Neural crest cell (in vitro differentiated cells): ENCODE measurements at regions not wholly inside any gene's neighbourhood (a gene's known extent, or its start where the extent isn't known, plus 50 kb on each side); places are given as distances from the start of the nearest gene placed in this dataset.

Source experiments
- DNase-seq: peaks from one replicate; pipeline ENCODE4 v3.0.0; 2021; ENCODE audit warnings: low read depth, mixed read lengths, low spot score
- H3K27ac Mint-ChIP-seq: one replicate; pipeline ENCODE4 v1.8.0; 2021; ENCODE audit warnings: mild to moderate bottlenecking, mixed read lengths; ENCODE audit not compliant: unreplicated experiment
- H3K27me3 Mint-ChIP-seq: 2 replicates; pipeline ENCODE4 v1.8.0; 2021; ENCODE audit warnings: low read depth, mild to moderate bottlenecking, mixed read lengths
- H3K36me3 Mint-ChIP-seq: 2 replicates; pipeline ENCODE4 v1.8.0; 2021; ENCODE audit warnings: low read depth, mild to moderate bottlenecking, mixed read lengths
- H3K4me1 Mint-ChIP-seq: 2 replicates; pipeline ENCODE4 v1.8.0; 2021; ENCODE audit warnings: mixed read lengths
- H3K4me3 Mint-ChIP-seq: one replicate; pipeline ENCODE4 v1.8.0; 2021; ENCODE audit warnings: mild to moderate bottlenecking, mixed read lengths
- H3K9me3 Mint-ChIP-seq: 2 replicates; pipeline ENCODE4 v1.8.0; 2021; ENCODE audit warnings: mixed read lengths
- CTCF ChIP-seq: fragments of 200-600 bp; sonication (generic); conservative IDR thresholded peaks from 2 replicates; pipeline ENCODE4 v1.5.0; 2021; ENCODE audit warnings: antibody characterized with exemption, mild to moderate bottlenecking

GRCh38 chr1:95631695-95632094, 397.7 kb downstream of the RWDD3 start:
- Mint-ChIP-seq H3K27me3 (no peaks in the 10 kb centered on the region), H3K27ac (no peak overlapping the region), H3K9me3 (peaks cover 2% of the 10 kb centered on the region), H3K4me1 (peaks cover 4% of the 10 kb centered on the region), H3K4me3 (no peak overlapping the region), H3K36me3 (no peaks in the 10 kb centered on the region)
- TF ChIP-seq CTCF = no peak
- no peak for DNase-seq

DNA sequence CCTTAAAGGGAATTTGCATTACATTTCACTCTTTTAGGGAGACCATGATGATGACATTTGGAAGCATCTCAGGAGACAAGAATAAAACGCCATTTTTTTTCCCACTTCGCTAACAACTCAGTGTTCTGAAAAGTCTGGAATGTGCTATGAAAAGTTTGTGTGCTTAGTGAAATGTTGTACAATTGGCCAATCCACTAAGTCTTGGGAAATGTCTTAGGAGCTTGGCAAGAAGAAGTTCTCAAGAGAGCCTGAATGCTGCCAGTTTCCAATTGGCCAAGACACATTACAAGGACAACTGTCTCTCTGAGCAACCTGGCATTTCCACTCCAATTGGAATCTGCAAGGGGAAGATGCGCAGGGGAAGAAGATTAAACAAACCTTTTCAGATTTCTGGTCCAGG, 401.8 kb downstream of the RWDD3 start:
- no peak for DNase-seq
- H3K4me1 Mint-ChIP-seq = peaks cover 4% of the 10 kb centered on the region
- no peaks in the 10 kb centered on the region for H3K27me3 Mint-ChIP-seq
- H3K9me3 Mint-ChIP-seq = no peaks in the 10 kb centered on the region
- no peak overlapping the region for H3K27ac Mint-ChIP-seq
- H3K36me3 Mint-ChIP-seq = no peaks in the 10 kb centered on the region
- H3K4me3 Mint-ChIP-seq = no peak overlapping the region
- TF ChIP-seq CTCF = no peak

GRCh38 chr1:95636897-95637296, 402.9 kb downstream of the RWDD3 start:
- Mint-ChIP-seq H3K27me3 (no peaks in the 10 kb centered on the region), H3K27ac (no peak overlapping the region), H3K4me3 (no peak overlapping the region), H3K4me1 (no peaks in the 10 kb centered on the region), H3K36me3 (no peaks in the 10 kb centered on the region), H3K9me3 (no peaks in the 10 kb centered on the region)
- TF ChIP-seq CTCF = no peak
- DNase-seq = no peak

DNA sequence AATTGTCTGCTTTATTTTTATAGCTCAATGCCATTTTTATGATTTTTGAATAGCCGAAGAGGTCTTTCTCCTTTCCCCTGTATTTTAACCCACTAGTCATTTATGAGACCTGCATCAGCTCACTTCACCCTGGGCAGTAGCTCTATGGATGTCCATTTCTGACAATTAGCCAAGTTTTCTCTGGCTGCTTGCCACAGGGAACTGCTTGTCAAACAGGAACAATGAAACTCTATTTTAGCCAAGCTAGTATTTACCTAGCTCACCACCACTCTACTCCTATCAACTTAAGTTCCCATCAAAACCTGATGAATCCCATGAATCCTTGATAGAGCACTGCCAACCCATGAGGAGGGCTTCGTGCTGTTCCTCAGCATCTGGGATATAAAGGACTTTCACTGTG, 406.7 kb downstream of the RWDD3 start:
- H3K27ac Mint-ChIP-seq = no peak overlapping the region
- H3K9me3 Mint-ChIP-seq = no peaks in the 10 kb centered on the region
- H3K4me1 Mint-ChIP-seq = peaks cover 6% of the 10 kb centered on the region

GRCh38 chr1:95641386-95641785, 407.4 kb downstream of the RWDD3 start:
- DNase-seq = no peak
- Mint-ChIP-seq H3K27ac (no peak overlapping the region), H3K4me1 (peaks cover 6% of the 10 kb centered on the region), H3K36me3 (no peaks in the 10 kb centered on the region), H3K27me3 (no peaks in the 10 kb centered on the region), H3K9me3 (no peaks in the 10 kb centered on the region), H3K4me3 (no peak overlapping the region)
- no peak for TF ChIP-seq CTCF

More for the DNA sequence above, 406.7 kb downstream of the RWDD3 start:
- H3K27me3 Mint-ChIP-seq = no peaks in the 10 kb centered on the region
- no peak for DNase-seq
- TF ChIP-seq CTCF = no peak
- H3K4me3 Mint-ChIP-seq = no peak overlapping the region
- H3K36me3 Mint-ChIP-seq = no peaks in the 10 kb centered on the region

GRCh38 chr1:95642035-95642434, 408.0 kb downstream of the RWDD3 start:
- H3K4me3 Mint-ChIP-seq = no peak overlapping the region
- H3K9me3 Mint-ChIP-seq = no peaks in the 10 kb centered on the region
- peaks cover 6% of the 10 kb centered on the region for H3K4me1 Mint-ChIP-seq
- TF ChIP-seq CTCF = no peak
- no peak overlapping the region for H3K27ac Mint-ChIP-seq
- DNase-seq = no peak
- H3K27me3 Mint-ChIP-seq = no peaks in the 10 kb centered on the region
- no peaks in the 10 kb centered on the region for H3K36me3 Mint-ChIP-seq
